Natural killer cell (primary cell): ENCODE measurements at regions not wholly inside any gene's neighbourhood (a gene's known extent, or its start where the extent isn't known, plus 50 kb on each side); places are given as distances from the start of the nearest gene placed in this dataset.

Source experiments
- ATAC-seq, 3 donors: fragments of 150-1000 bp in 2 of 3; fragments of 200-7000 bp in 1 of 3; cut with Tn5 transposase; 1 replicate in 1 of 3; 2 replicates in 2 of 3; pipeline ENCODE4 v1.10.0; 2021; ENCODE audit warnings: mild to moderate bottlenecking in 2 of 3, moderate library complexity in 2 of 3
- DNase-seq, 2 donors: peaks; one replicate each; pipeline versions ENCODE4 v3.0.0 to v3.0.0-alpha.2; 2013 to 2021; ENCODE audit warnings: mixed read lengths in 1 of 2
- H3K27ac ChIP-seq: one replicate; pipeline ENCODE4 v1.5.1; 2013; ENCODE audit warnings: mild to moderate bottlenecking, low read length
- H3K27me3 ChIP-seq: one replicate; pipeline ENCODE4 v1.6.1; 2013; ENCODE audit warnings: low read length; ENCODE audit not compliant: control insufficient read depth, insufficient read depth
- H3K36me3 ChIP-seq: one replicate; pipeline ENCODE4 v1.6.1; 2013; ENCODE audit warnings: low read length; ENCODE audit not compliant: control insufficient read depth, insufficient read depth
- H3K4me1 ChIP-seq: one replicate; pipeline ENCODE4 v1.6.1; 2013; ENCODE audit warnings: low read length; ENCODE audit not compliant: control insufficient read depth, insufficient read depth
- H3K4me3 ChIP-seq: one replicate; pipeline ENCODE4 v1.5.1; 2013; ENCODE audit warnings: low read length
- H3K9me3 ChIP-seq: one replicate; pipeline ENCODE4 v1.6.1; 2013; ENCODE audit warnings: low read length; ENCODE audit not compliant: control insufficient read depth, insufficient read depth
- H3K27ac Mint-ChIP-seq, 2 donors: one replicate each; pipeline ENCODE4 v1.8.0; 2022; ENCODE audit warnings: mild to moderate bottlenecking in 2 of 2, mixed read lengths in 2 of 2, moderate library complexity in 1 of 2
- H3K27me3 Mint-ChIP-seq, 2 donors: one replicate each; pipeline ENCODE4 v1.8.0; 2022; ENCODE audit warnings: low read depth in 2 of 2, mixed read lengths in 2 of 2
- H3K36me3 Mint-ChIP-seq: one replicate; pipeline ENCODE4 v1.8.0; 2022; ENCODE audit warnings: mixed read lengths
- H3K4me1 Mint-ChIP-seq, 2 donors: one replicate each; pipeline ENCODE4 v1.8.0; 2022; ENCODE audit warnings: mixed read lengths in 2 of 2
- H3K4me3 Mint-ChIP-seq: one replicate; pipeline ENCODE4 v1.8.0; 2022; ENCODE audit warnings: mild to moderate bottlenecking, moderate library complexity, mixed read lengths
- H3K9me3 Mint-ChIP-seq, 2 donors: one replicate each; pipeline ENCODE4 v1.8.0; 2022; ENCODE audit warnings: mixed read lengths in 2 of 2
- WGBS: methylation state at CpG from one replicate; pipeline ENCODE4 v1.1.7; 2013; ENCODE audit warnings: missing lambda C conversion rate; ENCODE audit not compliant: insufficient coverage; 5-methylcytosine and 5-hydroxymethylcytosine counted together
- intact Hi-C: fragments of 100-400 bp; cut with micrococcal nuclease; formaldehyde crosslinking; loops from one replicate; pipeline ENCODE4 v1.14.2; 2022
- TF ChIP-seq, protein P1 (sequence below): fragments of 200-600 bp; IDR thresholded peaks from one replicate; pipeline ENCODE4 v1.8.0; 2022; ENCODE audit warnings: antibody characterized with exemption

DNA sequence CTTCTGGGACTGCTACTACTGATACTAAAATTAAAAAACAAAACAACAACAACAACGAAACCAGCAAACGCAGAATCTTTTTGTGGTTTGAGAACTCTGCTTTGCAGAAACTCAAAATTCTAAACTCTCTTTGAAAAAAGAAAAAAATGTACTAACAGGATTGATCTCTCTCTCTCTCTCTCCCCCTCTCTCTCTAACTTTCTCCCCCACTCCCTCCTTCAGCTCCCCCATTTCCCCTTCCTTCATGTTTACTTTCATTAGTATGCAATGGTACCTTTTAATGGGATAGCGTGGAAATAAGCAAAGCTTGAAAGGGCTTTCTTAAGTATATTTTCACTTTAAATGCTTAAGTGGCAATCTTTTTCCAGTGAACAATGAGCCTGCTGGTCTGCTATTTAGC is 562.6 kb upstream of the ADGRL2 start:
- H3K4me3 Mint-ChIP-seq, result peak overlapping the region; percentile 1
- WGBS, result 88% methylated on average over 3 of the region's 3 CpGs
- intact Hi-C loops, result no loop called here

DNA sequence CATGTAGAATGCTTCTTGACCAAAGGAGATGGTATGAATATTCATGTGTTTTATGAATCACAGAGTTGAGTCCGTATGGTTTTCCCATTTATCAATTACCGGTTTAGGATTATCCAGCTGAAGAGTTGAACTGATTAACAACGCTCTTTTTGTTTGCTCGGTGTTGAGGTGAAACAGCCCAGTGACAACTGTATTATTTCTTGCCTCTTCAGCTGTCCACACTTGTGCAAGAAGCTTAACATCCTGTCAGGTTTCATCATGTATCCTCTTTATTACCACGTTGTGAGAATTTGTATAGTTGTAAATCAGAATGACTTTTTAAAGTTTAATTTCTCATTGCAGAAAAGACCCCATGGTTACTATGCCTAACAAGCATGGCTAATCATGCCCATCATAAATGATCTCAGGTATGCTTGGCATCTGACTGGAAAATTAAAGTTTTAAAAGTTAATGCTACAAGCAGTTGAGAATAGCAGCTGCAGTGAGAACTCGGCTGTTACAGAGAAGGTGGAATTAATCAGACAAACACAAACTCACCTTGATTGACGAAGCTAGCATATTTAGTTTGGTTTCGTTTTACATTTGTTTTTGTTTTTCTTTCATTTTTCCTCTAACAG is 563.2 kb upstream of the ADGRL2 start:
- no peak overlapping the region for H3K4me3 ChIP-seq
- no peak overlapping the region for H3K27ac ChIP-seq
- 84% methylated on average over 7 of the region's 8 CpGs for WGBS
- DNase-seq, result no peak
- no peaks in the 10 kb centered on the region for H3K27me3 ChIP-seq
- Mint-ChIP-seq H3K27ac (no peak overlapping the region), H3K36me3 (no peaks in the 10 kb centered on the region), H3K4me1 (no peaks in the 10 kb centered on the region), H3K4me3 (peak overlapping the region; percentile 1), H3K9me3 (peaks cover 2 to 7% of the 10 kb centered on the region in 2 donors), H3K27me3 (no peaks in the 10 kb centered on the region)
- no peaks in the 10 kb centered on the region for H3K36me3 ChIP-seq
- intact Hi-C loops, result no loop called here
- no peaks in the 10 kb centered on the region for H3K4me1 ChIP-seq
- TF ChIP-seq, protein P1, sequence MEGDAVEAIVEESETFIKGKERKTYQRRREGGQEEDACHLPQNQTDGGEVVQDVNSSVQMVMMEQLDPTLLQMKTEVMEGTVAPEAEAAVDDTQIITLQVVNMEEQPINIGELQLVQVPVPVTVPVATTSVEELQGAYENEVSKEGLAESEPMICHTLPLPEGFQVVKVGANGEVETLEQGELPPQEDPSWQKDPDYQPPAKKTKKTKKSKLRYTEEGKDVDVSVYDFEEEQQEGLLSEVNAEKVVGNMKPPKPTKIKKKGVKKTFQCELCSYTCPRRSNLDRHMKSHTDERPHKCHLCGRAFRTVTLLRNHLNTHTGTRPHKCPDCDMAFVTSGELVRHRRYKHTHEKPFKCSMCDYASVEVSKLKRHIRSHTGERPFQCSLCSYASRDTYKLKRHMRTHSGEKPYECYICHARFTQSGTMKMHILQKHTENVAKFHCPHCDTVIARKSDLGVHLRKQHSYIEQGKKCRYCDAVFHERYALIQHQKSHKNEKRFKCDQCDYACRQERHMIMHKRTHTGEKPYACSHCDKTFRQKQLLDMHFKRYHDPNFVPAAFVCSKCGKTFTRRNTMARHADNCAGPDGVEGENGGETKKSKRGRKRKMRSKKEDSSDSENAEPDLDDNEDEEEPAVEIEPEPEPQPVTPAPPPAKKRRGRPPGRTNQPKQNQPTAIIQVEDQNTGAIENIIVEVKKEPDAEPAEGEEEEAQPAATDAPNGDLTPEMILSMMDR, result no peak
- H3K9me3 ChIP-seq, result no peaks in the 10 kb centered on the region
- no peak for ATAC-seq

More for the DNA sequence above, 562.6 kb upstream of the ADGRL2 start:
- H3K36me3 ChIP-seq, result no peaks in the 10 kb centered on the region
- no peak overlapping the region for H3K4me3 ChIP-seq
- no peak for ATAC-seq
- Mint-ChIP-seq H3K27me3 (no peaks in the 10 kb centered on the region), H3K4me1 (no peaks in the 10 kb centered on the region), H3K36me3 (no peaks in the 10 kb centered on the region), H3K9me3 (peaks cover 2 to 7% of the 10 kb centered on the region in 2 donors), H3K27ac (no peak overlapping the region)
- H3K9me3 ChIP-seq, result no peaks in the 10 kb centered on the region
- TF ChIP-seq, protein P1, result no peak
- no peaks in the 10 kb centered on the region for H3K27me3 ChIP-seq
- H3K27ac ChIP-seq, result no peak overlapping the region
- no peaks in the 10 kb centered on the region for H3K4me1 ChIP-seq
- no peak for DNase-seq

DNA sequence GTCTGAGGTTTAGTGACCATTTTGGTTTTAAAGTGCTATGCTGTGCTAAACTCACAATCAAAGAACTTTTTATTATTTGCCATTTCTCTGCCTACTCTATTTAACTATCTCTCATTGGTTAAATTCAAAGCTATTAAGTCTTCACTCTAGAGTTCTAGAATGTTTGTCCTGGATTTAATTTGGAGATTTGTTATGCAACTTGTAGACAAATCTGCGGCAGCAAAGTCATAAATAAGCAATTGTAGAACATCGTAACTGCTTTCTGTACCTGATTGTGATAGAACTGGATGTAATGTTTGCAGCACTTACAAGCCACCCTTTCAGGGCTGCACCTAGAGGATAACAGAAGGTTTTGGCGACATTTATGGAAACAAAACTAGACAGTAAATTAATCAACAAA is 566.5 kb upstream of the ADGRL2 start:
- Mint-ChIP-seq H3K27me3 (no peaks in the 10 kb centered on the region), H3K4me3 (no peak overlapping the region), H3K9me3 (peaks cover 2 to 3% of the 10 kb centered on the region in 2 donors), H3K27ac (no peak overlapping the region), H3K36me3 (no peaks in the 10 kb centered on the region), H3K4me1 (no peaks in the 10 kb centered on the region)
- Histone ChIP-seq H3K4me1 (no peaks in the 10 kb centered on the region), H3K9me3 (no peaks in the 10 kb centered on the region), H3K4me3 (no peak overlapping the region), H3K36me3 (no peaks in the 10 kb centered on the region), H3K27ac (no peak overlapping the region), H3K27me3 (no peaks in the 10 kb centered on the region)
- DNase-seq, result no peak
- WGBS, result 86% methylated on average over 3 of the region's 3 CpGs
- TF ChIP-seq, protein P1, result no peak
- ATAC-seq, result no peak
- intact Hi-C loops, result no loop called here

DNA sequence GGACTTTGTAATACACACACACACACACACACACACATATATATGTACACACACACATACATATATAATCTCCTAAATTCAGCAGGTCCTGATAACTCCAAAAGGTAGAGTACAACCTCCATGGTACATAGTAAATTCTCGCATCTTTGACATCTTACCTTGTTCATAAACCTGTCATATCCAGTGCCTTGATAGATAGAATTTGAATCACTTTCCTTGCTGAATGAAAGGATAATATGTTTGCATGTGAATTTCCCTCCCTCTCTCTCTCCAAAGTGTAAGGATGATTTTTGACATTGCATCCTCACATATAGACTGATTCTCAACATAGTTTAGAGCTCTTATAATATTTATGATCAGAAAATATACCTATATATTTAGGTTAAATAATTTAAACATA is 567.1 kb upstream of the ADGRL2 start:
- Mint-ChIP-seq H3K27me3 (no peaks in the 10 kb centered on the region), H3K36me3 (no peaks in the 10 kb centered on the region), H3K4me1 (no peaks in the 10 kb centered on the region), H3K4me3 (no peak overlapping the region), H3K9me3 (peaks cover 2 to 3% of the 10 kb centered on the region in 2 donors), H3K27ac (no peak overlapping the region)
- no CpG with 5 or more reads among the region's 1 CpG for WGBS
- Histone ChIP-seq H3K4me3 (no peak overlapping the region), H3K4me1 (no peaks in the 10 kb centered on the region), H3K27me3 (no peaks in the 10 kb centered on the region), H3K27ac (no peak overlapping the region), H3K9me3 (no peaks in the 10 kb centered on the region), H3K36me3 (no peaks in the 10 kb centered on the region)
- TF ChIP-seq, protein P1, result no peak
- intact Hi-C loops, result no loop called here
- ATAC-seq (no peak), DNase-seq (no peak)
